HG03280 (cell line): ENCODE measurements at regions not wholly inside any gene's neighbourhood (a gene's known extent, or its start where the extent isn't known, plus 50 kb on each side); places are given as distances from the start of the nearest gene placed in this dataset.

Experiments
- ATAC-seq: cut with Tn5 transposase; IDR thresholded peaks from one replicate; pipeline ENCODE4 v1.9.1; 2021; ENCODE audit warnings: mild to moderate bottlenecking, moderate library complexity; ENCODE audit not compliant: unreplicated experiment

- ATAC-seq: no peak
Observed at GRCh38 chr7:72524037-72524436, 111.9 kb upstream of the CALN1 start.

GRCh38 chr7:72504061-72504706 lies 92.0 kb upstream of the CALN1 start:
- no peak for ATAC-seq

GRCh38 chr7:72503644-72504043 lies 91.5 kb upstream of the CALN1 start:
- no peak for ATAC-seq

- no peak for ATAC-seq
Observed at GRCh38 chr7:72494807-72495206, 82.7 kb upstream of the CALN1 start.

GRCh38 chr7:72493850-72494661 lies 81.9 kb upstream of the CALN1 start:
- ATAC-seq: peak; percentile 57

GRCh38 chr7:72492461-72493065 lies 80.4 kb upstream of the CALN1 start:
- no peak for ATAC-seq

- ATAC-seq: no peak
Observed at GRCh38 chr7:72490301-72490700, 78.2 kb upstream of the CALN1 start.

GRCh38 chr7:72481934-72482333 lies 69.8 kb upstream of the CALN1 start:
- no peak for ATAC-seq

GRCh38 chr7:72476608-72477305 lies 64.6 kb upstream of the CALN1 start:
- ATAC-seq: no peak

GRCh38 chr7:72467237-72467636 lies 55.1 kb upstream of the CALN1 start:
- ATAC-seq: no peak

GRCh38 chr7:72466797-72467196 lies 54.7 kb upstream of the CALN1 start:
- no peak for ATAC-seq

- ATAC-seq: no peak
Observed at GRCh38 chr7:72465521-72465920, 53.4 kb upstream of the CALN1 start.

GRCh38 chr7:72462311-72462710 lies 50.2 kb upstream of the CALN1 start:
- ATAC-seq: no peak
